DOHH2 (cell line): ENCODE measurements at regions not wholly inside any gene's neighbourhood (a gene's known extent, or its start where the extent isn't known, plus 50 kb on each side); places are given as distances from the start of the nearest gene placed in this dataset.

Experiments
- H3F3A ChIP-seq: fragments of 200-600 bp; sonication (generic), shearing (Covaris generic); 2 replicates; pipeline ENCODE4 v1.6.0; 2016; ENCODE audit warnings: antibody characterized with exemption, mild to moderate bottlenecking; ENCODE audit not compliant: control insufficient read depth, insufficient read depth
- H3K27ac ChIP-seq: fragments of 200-600 bp; sonication (generic); 2 replicates; pipeline ENCODE4 v1.5.1; 2014; ENCODE audit warnings: low read depth, mild to moderate bottlenecking, low read length, moderate library complexity
- H3K27me3 ChIP-seq: fragments of 200-600 bp; sonication (generic); 2 replicates; pipeline ENCODE4 v1.6.1; 2014; ENCODE audit warnings: mild to moderate bottlenecking, low read length, mixed read lengths; ENCODE audit not compliant: control insufficient read depth
- H3K36me3 ChIP-seq: fragments of 200-600 bp; sonication (generic); 2 replicates; pipeline ENCODE4 v1.6.1; 2014; ENCODE audit warnings: mild to moderate bottlenecking, low read length, moderate library complexity, mixed read lengths; ENCODE audit not compliant: control insufficient read depth
- H3K4me1 ChIP-seq: fragments of 200-600 bp; sonication (generic); 2 replicates; pipeline ENCODE4 v1.6.1; 2014; ENCODE audit warnings: mild to moderate bottlenecking, low read length, mixed read lengths; ENCODE audit not compliant: control insufficient read depth
- H3K4me2 ChIP-seq: fragments of 200-600 bp; sonication (generic); 2 replicates; pipeline ENCODE4 v1.6.0; 2014; ENCODE audit warnings: mild to moderate bottlenecking, low read length, moderate library complexity
- H3K4me3 ChIP-seq: fragments of 200-600 bp; sonication (generic); 2 replicates; pipeline ENCODE4 v1.5.1; 2014; ENCODE audit warnings: mild to moderate bottlenecking, low read length, mixed read lengths
- H3K79me2 ChIP-seq: fragments of 200-600 bp; sonication (generic); 2 replicates; pipeline ENCODE4 v1.6.1; 2014; ENCODE audit warnings: mild to moderate bottlenecking, low read length, mixed read lengths; ENCODE audit not compliant: control insufficient read depth
- H3K9me2 ChIP-seq: fragments of 200-600 bp; sonication (generic); replicated peaks from 2 replicates; pipeline ENCODE4 v1.6.1; 2014; ENCODE audit warnings: mild to moderate bottlenecking, low read length, mixed read lengths; ENCODE audit not compliant: control insufficient read depth
- H3K9me3 ChIP-seq: fragments of 200-600 bp; sonication (generic); 2 replicates; pipeline ENCODE4 v1.6.1; 2014; ENCODE audit warnings: antibody characterized with exemption, low read length, mixed read lengths; ENCODE audit not compliant: control insufficient read depth, insufficient read depth
- H4K20me1 ChIP-seq: fragments of 200-600 bp; sonication (generic); 2 replicates; pipeline ENCODE4 v1.6.0; 2014; ENCODE audit warnings: low read depth, mild to moderate bottlenecking, antibody characterized with exemption, low read length, moderate library complexity; ENCODE audit not compliant: control insufficient read depth, insufficient read depth
- CTCF ChIP-seq: fragments of 200-600 bp; sonication (generic); IDR thresholded peaks from one replicate; pipeline ENCODE4 v1.5.1; 2014; ENCODE audit warnings: antibody characterized with exemption, mild to moderate bottlenecking, low read depth, low read length; ENCODE audit not compliant: poor library complexity, severe bottlenecking
- EZH2phosphoT487 ChIP-seq: fragments of 200-600 bp; sonication (generic); IDR thresholded peaks from 2 replicates; pipeline ENCODE4 v1.6.1; 2017; ENCODE audit warnings: borderline replicate concordance, mild to moderate bottlenecking, antibody characterized with exemption, low read length, moderate library complexity, mixed read lengths

DNA sequence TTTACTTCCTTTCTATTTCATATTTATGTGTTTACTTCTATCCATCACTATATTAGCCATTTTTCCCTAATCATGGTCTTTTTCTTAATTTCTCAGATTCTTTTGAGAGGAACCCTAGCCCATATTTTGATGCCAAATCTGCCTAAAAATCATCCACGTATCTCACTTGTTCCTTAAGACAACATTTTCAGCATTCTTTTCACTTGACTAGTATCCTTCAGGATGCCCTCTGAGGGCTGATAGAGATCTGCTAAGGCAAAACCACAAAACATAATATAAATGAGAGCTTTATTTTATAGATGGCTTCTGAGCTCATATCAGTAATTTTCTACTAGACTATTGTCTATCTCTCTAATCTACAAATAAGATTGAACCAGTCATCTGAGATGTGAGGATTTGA is 341.9 kb downstream of the GPM6A start:
- TF ChIP-seq CTCF (no peak), EZH2phosphoT487 (no peak)
- no peaks in the 10 kb centered on the region for H3K79me2 ChIP-seq
- no peaks in the 10 kb centered on the region for H3F3A ChIP-seq
- H3K4me1 ChIP-seq: no peaks in the 10 kb centered on the region
- H3K4me2 ChIP-seq: no peak overlapping the region
- H4K20me1 ChIP-seq: no peaks in the 10 kb centered on the region
- H3K27ac ChIP-seq: no peak overlapping the region
- H3K9me3 ChIP-seq: no peaks in the 10 kb centered on the region
- no peaks in the 10 kb centered on the region for H3K36me3 ChIP-seq
- H3K4me3 ChIP-seq: no peak overlapping the region
- no peaks in the 10 kb centered on the region for H3K27me3 ChIP-seq
- no peaks in the 10 kb centered on the region for H3K9me2 ChIP-seq

GRCh38 chr4:175480404-175480803 is 331.7 kb downstream of the GPM6A start:
- Histone ChIP-seq H3K4me1 (no peaks in the 10 kb centered on the region), H3K4me3 (no peak overlapping the region), H3K9me3 (no peaks in the 10 kb centered on the region), H3K9me2 (no peaks in the 10 kb centered on the region), H4K20me1 (no peaks in the 10 kb centered on the region), H3K4me2 (no peak overlapping the region), H3K79me2 (no peaks in the 10 kb centered on the region), H3K36me3 (no peaks in the 10 kb centered on the region), H3K27me3 (no peaks in the 10 kb centered on the region), H3F3A (no peaks in the 10 kb centered on the region), H3K27ac (no peak overlapping the region)
- TF ChIP-seq CTCF (no peak), EZH2phosphoT487 (no peak)

- no peak overlapping the region for H3K4me3 ChIP-seq
- H3K79me2 ChIP-seq: no peaks in the 10 kb centered on the region
- H3K36me3 ChIP-seq: no peaks in the 10 kb centered on the region
- no peaks in the 10 kb centered on the region for H3K4me1 ChIP-seq
- peaks cover 16% of the 10 kb centered on the region; the same call in 1 of the 2 replicates for H3K9me3 ChIP-seq
- H4K20me1 ChIP-seq: no peaks in the 10 kb centered on the region
- no peaks in the 10 kb centered on the region for H3F3A ChIP-seq
- no peaks in the 10 kb centered on the region for H3K9me2 ChIP-seq
- H3K4me2 ChIP-seq: no peak overlapping the region
- H3K27ac ChIP-seq: no peak overlapping the region
- TF ChIP-seq CTCF: no peak
- no peak for TF ChIP-seq EZH2phosphoT487
- H3K27me3 ChIP-seq: no peaks in the 10 kb centered on the region
Measured at GRCh38 chr4:175499735-175500352, 312.2 kb downstream of the GPM6A start.
